ENCODE measurements at regions not wholly inside any gene's neighbourhood (a gene's known extent, or its start where the extent isn't known, plus 50 kb on each side); places are given as distances from the start of the nearest gene placed in this dataset.

DNA sequence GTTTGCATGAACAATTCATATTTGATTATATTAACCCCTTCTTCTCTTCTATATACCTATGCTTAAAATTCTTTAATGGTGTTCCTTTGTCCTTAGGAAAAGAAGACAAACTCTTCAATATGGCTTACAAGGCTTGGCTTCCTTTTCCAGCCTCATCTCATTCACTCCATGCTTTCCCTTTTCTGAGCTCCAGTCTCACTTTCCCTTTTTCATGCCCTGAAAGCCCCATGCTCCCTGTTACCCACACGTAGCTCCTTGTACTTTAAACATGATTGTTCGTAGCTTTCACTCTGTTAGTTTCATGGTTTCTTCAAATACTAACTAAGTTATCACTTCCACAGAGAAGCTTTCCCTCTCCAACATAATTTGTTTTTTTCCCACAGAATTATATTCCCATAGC lies 161.3 kb downstream of the UBE2E3 start:
- Histone ChIP-seq H3K4me2 (ENCODE audit: low read depth, low read length) (no peak overlapping the region), H2AFZ (ENCODE audit: low read length) (no peak overlapping the region), H3K4me1 (ENCODE audit: insufficient read depth, low read length) (no peaks in the 10 kb centered on the region), H3K79me2 (ENCODE audit: insufficient read depth, low read length) (no peaks in the 10 kb centered on the region), H3K27ac (ENCODE audit: extremely low read length, insufficient read depth, low read length) (no peak overlapping the region), H3K9me3 (ENCODE audit: low read length) (no peaks in the 10 kb centered on the region), H3K36me3 (replicated peaks in 1 of 2; ENCODE audit: control insufficient read depth in 1 of 2, insufficient read depth in 2 of 2, low read length in 2 of 2) (no peaks in the 10 kb centered on the region), H4K20me1 (ENCODE audit: insufficient read depth, low read length) (no peaks in the 10 kb centered on the region), H3K9ac (ENCODE audit: insufficient read depth, low read depth, low read length) (no peak overlapping the region), H3K4me3 (replicated peaks in 1 of 3; ENCODE audit: insufficient read depth in 1 of 3, low read depth in 2 of 3, low read length in 3 of 3) (no peak overlapping the region), H3K27me3 (ENCODE audit: control insufficient read depth in 1 of 2, insufficient read depth in 2 of 2, low read length in 2 of 2) (no peaks in the 10 kb centered on the region)
- FAIRE-seq (no peak), DNase-seq (ENCODE audit: low spot score) (no peak), ATAC-seq (no peak)
- BruUV-seq (replicated peaks): no TSS peak
- ChIA-PET POLR2A (no interaction called here), CTCF (ENCODE audit: low intra/inter-chr PET ratio, low total read pairs) (no interaction called here)
- in situ Hi-C loops (cut with HindIII; ENCODE audit: extremely low pct_ligation_motif_present, low pct_unique_long_range_greater_than_20kb) (no loop called here), intact Hi-C loops (cut with micrococcal nuclease; ENCODE audit: unreplicated experiment) (no loop called here)
- 0% methylated on average over 2 of the region's 2 CpGs for WGBS (ENCODE audit: low lambda C conversion rate)
- TF ChIP-seq, protein P1, sequence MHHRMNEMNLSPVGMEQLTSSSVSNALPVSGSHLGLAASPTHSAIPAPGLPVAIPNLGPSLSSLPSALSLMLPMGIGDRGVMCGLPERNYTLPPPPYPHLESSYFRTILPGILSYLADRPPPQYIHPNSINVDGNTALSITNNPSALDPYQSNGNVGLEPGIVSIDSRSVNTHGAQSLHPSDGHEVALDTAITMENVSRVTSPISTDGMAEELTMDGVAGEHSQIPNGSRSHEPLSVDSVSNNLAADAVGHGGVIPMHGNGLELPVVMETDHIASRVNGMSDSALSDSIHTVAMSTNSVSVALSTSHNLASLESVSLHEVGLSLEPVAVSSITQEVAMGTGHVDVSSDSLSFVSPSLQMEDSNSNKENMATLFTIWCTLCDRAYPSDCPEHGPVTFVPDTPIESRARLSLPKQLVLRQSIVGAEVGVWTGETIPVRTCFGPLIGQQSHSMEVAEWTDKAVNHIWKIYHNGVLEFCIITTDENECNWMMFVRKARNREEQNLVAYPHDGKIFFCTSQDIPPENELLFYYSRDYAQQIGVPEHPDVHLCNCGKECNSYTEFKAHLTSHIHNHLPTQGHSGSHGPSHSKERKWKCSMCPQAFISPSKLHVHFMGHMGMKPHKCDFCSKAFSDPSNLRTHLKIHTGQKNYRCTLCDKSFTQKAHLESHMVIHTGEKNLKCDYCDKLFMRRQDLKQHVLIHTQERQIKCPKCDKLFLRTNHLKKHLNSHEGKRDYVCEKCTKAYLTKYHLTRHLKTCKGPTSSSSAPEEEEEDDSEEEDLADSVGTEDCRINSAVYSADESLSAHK (CRISPR knock-in tag; IDR thresholded peaks at IDR 0.05; ENCODE audit: borderline replicate concordance): no peak
- TF ChIP-seq, protein P2, sequence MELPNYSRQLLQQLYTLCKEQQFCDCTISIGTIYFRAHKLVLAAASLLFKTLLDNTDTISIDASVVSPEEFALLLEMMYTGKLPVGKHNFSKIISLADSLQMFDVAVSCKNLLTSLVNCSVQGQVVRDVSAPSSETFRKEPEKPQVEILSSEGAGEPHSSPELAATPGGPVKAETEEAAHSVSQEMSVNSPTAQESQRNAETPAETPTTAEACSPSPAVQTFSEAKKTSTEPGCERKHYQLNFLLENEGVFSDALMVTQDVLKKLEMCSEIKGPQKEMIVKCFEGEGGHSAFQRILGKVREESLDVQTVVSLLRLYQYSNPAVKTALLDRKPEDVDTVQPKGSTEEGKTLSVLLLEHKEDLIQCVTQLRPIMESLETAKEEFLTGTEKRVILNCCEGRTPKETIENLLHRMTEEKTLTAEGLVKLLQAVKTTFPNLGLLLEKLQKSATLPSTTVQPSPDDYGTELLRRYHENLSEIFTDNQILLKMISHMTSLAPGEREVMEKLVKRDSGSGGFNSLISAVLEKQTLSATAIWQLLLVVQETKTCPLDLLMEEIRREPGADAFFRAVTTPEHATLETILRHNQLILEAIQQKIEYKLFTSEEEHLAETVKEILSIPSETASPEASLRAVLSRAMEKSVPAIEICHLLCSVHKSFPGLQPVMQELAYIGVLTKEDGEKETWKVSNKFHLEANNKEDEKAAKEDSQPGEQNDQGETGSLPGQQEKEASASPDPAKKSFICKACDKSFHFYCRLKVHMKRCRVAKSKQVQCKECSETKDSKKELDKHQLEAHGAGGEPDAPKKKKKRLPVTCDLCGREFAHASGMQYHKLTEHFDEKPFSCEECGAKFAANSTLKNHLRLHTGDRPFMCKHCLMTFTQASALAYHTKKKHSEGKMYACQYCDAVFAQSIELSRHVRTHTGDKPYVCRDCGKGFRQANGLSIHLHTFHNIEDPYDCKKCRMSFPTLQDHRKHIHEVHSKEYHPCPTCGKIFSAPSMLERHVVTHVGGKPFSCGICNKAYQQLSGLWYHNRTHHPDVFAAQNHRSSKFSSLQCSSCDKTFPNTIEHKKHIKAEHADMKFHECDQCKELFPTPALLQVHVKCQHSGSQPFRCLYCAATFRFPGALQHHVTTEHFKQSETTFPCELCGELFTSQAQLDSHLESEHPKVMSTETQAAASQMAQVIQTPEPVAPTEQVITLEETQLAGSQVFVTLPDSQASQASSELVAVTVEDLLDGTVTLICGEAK (IDR thresholded peaks at IDR 0.05): no peak
- TF ChIP-seq, protein P2 (CRISPR knock-in tag; IDR thresholded peaks at IDR 0.05): no peak
- TF ChIP-seq ZNF263 (CRISPR knock-in tag; IDR thresholded peaks at IDR 0.05) (no peak), PITX1 (CRISPR knock-in tag; IDR thresholded peaks at IDR 0.05) (no peak), ZNF207 (IDR thresholded peaks at IDR 0.05; ENCODE audit: borderline replicate concordance) (no peak), TEF (CRISPR knock-in tag; IDR thresholded peaks at IDR 0.05) (no peak), MED8 (CRISPR knock-in tag; IDR thresholded peaks at IDR 0.05; ENCODE audit: insufficient replicate concordance) (no peak), AHR (CRISPR knock-in tag; IDR thresholded peaks at IDR 0.05) (no peak)
- TF ChIP-seq, protein P3, sequence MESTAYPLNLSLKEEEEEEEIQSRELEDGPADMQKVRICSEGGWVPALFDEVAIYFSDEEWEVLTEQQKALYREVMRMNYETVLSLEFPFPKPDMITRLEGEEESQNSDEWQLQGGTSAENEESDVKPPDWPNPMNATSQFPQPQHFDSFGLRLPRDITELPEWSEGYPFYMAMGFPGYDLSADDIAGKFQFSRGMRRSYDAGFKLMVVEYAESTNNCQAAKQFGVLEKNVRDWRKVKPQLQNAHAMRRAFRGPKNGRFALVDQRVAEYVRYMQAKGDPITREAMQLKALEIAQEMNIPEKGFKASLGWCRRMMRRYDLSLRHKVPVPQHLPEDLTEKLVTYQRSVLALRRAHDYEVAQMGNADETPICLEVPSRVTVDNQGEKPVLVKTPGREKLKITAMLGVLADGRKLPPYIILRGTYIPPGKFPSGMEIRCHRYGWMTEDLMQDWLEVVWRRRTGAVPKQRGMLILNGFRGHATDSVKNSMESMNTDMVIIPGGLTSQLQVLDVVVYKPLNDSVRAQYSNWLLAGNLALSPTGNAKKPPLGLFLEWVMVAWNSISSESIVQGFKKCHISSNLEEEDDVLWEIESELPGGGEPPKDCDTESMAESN (CRISPR knock-in tag; conservative IDR thresholded peaks at IDR 0.05): no peak

Measured in HepG2 (cell line).